ENCODE measurements at regions not wholly inside any gene's neighbourhood (a gene's known extent, or its start where the extent isn't known, plus 50 kb on each side); places are given as distances from the start of the nearest gene placed in this dataset.

- no peak overlapping the region for H3K9ac ChIP-seq (ENCODE audit: low read depth, low read length)
- peaks cover 9% of the 10 kb centered on the region for H3K27me3 ChIP-seq (ENCODE audit: insufficient read depth, low read length, poor library complexity)
- no peak overlapping the region for H2AFZ ChIP-seq (ENCODE audit: low read depth, low read length)
- no peaks in the 10 kb centered on the region for H3K4me1 ChIP-seq (ENCODE audit: insufficient read depth, low read length)
- TF ChIP-seq CTCF (IDR thresholded peaks at IDR 0.05; ENCODE audit: borderline replicate concordance, extremely low read depth, low read length, poor library complexity, severe bottlenecking) (no peak), EZH2 (IDR thresholded peaks at IDR 0.05; ENCODE audit: borderline replicate concordance, low read depth, low read length, severe bottlenecking) (no peak)
- peaks cover 7% of the 10 kb centered on the region; the same call in 1 of the 2 replicates for H4K20me1 ChIP-seq (ENCODE audit: insufficient read depth, low read length)
- DNase-seq = no peak
- ATAC-seq (ENCODE audit: insufficient read depth, low read depth) = no peak
- no peaks in the 10 kb centered on the region for H3K9me3 ChIP-seq (ENCODE audit: insufficient read depth, low read length, severe bottlenecking)
- no peak overlapping the region for H3K27ac ChIP-seq (ENCODE audit: low read length)
- no peak overlapping the region for H3K4me2 ChIP-seq (ENCODE audit: insufficient read depth, low read length)
- H3K79me2 ChIP-seq (ENCODE audit: insufficient read depth, low read length) = no peaks in the 10 kb centered on the region
- H3K36me3 ChIP-seq (ENCODE audit: insufficient read depth, low read length) = no peaks in the 10 kb centered on the region
- H3K4me3 ChIP-seq (ENCODE audit: low read depth in 1 of 2, low read length in 2 of 2) = no peak overlapping the region
These were observed 94.3 kb downstream of the PCDH1 start for GRCh38 chr5:141783947-141784296.

GRCh38 chr5:141783005-141783946 is 94.9 kb downstream of the PCDH1 start:
- Histone ChIP-seq H3K79me2 (ENCODE audit: insufficient read depth, low read length) (no peaks in the 10 kb centered on the region), H3K4me3 (ENCODE audit: low read depth in 1 of 2, low read length in 2 of 2) (no peak overlapping the region), H2AFZ (ENCODE audit: low read depth, low read length) (no peak overlapping the region), H3K36me3 (ENCODE audit: insufficient read depth, low read length) (no peaks in the 10 kb centered on the region), H3K4me1 (ENCODE audit: insufficient read depth, low read length) (no peaks in the 10 kb centered on the region), H3K4me2 (ENCODE audit: insufficient read depth, low read length) (no peak overlapping the region), H3K9ac (ENCODE audit: low read depth, low read length) (no peak overlapping the region), H3K27ac (ENCODE audit: low read length) (no peak overlapping the region), H3K27me3 (ENCODE audit: insufficient read depth, low read length, poor library complexity) (peaks cover 9% of the 10 kb centered on the region), H3K9me3 (ENCODE audit: insufficient read depth, low read length, severe bottlenecking) (no peaks in the 10 kb centered on the region), H4K20me1 (ENCODE audit: insufficient read depth, low read length) (peaks cover 7% of the 10 kb centered on the region; the same call in 1 of the 2 replicates)
- no peak for TF ChIP-seq EZH2 (IDR thresholded peaks at IDR 0.05; ENCODE audit: borderline replicate concordance, low read depth, low read length, severe bottlenecking)
- TF ChIP-seq CTCF (IDR thresholded peaks at IDR 0.05; ENCODE audit: borderline replicate concordance, extremely low read depth, low read length, poor library complexity, severe bottlenecking) = no peak
- ATAC-seq (ENCODE audit: insufficient read depth, low read depth) (peak; percentile 33; the same call in 1 of the 3 replicates), DNase-seq (no peak)

- Histone ChIP-seq H3K27ac (ENCODE audit: low read length) (no peak overlapping the region), H3K79me2 (ENCODE audit: insufficient read depth, low read length) (no peaks in the 10 kb centered on the region), H4K20me1 (ENCODE audit: insufficient read depth, low read length) (peaks cover 7% of the 10 kb centered on the region; the same call in 1 of the 2 replicates), H2AFZ (ENCODE audit: low read depth, low read length) (no peak overlapping the region), H3K9me3 (ENCODE audit: insufficient read depth, low read length, severe bottlenecking) (no peaks in the 10 kb centered on the region), H3K27me3 (ENCODE audit: insufficient read depth, low read length, poor library complexity) (no peaks in the 10 kb centered on the region), H3K9ac (ENCODE audit: low read depth, low read length) (no peak overlapping the region), H3K4me3 (ENCODE audit: low read depth in 1 of 2, low read length in 2 of 2) (no peak overlapping the region), H3K36me3 (ENCODE audit: insufficient read depth, low read length) (no peaks in the 10 kb centered on the region), H3K4me2 (ENCODE audit: insufficient read depth, low read length) (no peak overlapping the region), H3K4me1 (ENCODE audit: insufficient read depth, low read length) (no peaks in the 10 kb centered on the region)
- TF ChIP-seq CTCF (IDR thresholded peaks at IDR 0.05; ENCODE audit: borderline replicate concordance, extremely low read depth, low read length, poor library complexity, severe bottlenecking) (no peak), EZH2 (IDR thresholded peaks at IDR 0.05; ENCODE audit: borderline replicate concordance, low read depth, low read length, severe bottlenecking) (no peak)
- ATAC-seq (ENCODE audit: insufficient read depth, low read depth) (no peak), DNase-seq (no peak)
These were observed 96.3 kb downstream of the PCDH1 start for GRCh38 chr5:141781910-141782309.

Measured in DND-41 (cell line).